GM19372 (cell line): ENCODE measurements at regions not wholly inside any gene's neighbourhood (a gene's known extent, or its start where the extent isn't known, plus 50 kb on each side); places are given as distances from the start of the nearest gene placed in this dataset.
"Not testable (repeated sequence)": the region's sequence is repeated elsewhere in the genome, so short reads cannot be mapped to it uniquely, and the experiment has no call there.

Experiments used
- ATAC-seq: cut with Tn5 transposase; IDR thresholded peaks from one replicate; pipeline ENCODE4 v1.9.1; 2021; ENCODE audit warnings: mild to moderate bottlenecking, low read depth, moderate library complexity; ENCODE audit not compliant: unreplicated experiment

DNA sequence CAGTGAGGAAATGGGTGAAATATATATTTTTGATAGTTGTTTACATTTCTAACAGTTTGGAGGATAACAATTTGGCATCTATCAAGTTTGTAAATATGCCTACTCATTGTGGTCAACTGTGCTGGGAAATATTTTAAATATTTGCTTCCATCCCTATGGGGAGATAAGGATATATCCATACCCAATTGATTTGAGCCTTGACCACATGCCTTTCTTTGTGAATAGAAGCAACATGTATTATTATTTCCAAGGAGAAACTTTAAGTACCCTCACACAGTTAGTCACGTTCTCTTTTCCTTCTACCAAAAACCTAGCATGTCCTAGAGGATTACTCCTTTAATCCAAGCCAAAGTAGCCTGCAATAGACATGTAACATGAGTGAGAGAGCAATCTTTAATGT is 245.4 kb upstream of the CBLB start:
- no peak for ATAC-seq

DNA sequence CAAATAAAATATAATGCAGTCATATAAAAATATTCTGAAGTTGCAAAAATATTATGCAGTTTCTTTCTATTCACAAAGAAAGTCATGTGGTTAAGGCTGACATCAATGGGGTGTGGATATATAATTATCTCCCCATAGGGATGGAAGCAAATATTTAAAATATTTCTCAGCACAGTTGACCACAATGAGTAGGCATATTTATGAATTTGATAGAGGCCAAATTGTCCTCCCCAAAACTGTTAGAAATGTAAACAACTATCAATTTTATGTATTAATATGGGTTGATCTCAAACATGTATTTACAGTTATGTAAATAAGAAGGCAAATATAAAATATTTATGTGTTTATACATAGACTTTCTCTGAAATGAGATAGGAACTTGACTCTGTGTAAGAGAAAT is 246.0 kb upstream of the CBLB start:
- no peak for ATAC-seq

DNA sequence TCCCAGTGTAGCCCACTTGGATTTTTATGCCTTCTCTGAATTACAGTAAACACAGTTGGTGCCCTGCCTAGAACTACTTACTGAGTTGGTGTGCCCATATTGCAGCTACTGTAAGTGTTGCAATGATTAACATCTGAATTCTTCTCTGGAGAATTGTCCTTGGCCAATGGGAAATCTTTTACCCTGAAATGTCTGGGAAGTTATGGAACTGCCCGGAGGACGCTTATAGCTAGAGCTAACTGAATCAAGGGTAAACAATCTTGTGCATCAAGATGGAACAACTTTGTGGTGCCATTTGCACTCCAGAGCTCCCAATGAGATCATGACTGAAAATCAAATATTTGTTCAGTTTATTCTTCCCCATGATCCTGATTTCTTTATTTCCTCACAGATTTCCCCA is 246.7 kb upstream of the CBLB start:
- ATAC-seq, result no peak

DNA sequence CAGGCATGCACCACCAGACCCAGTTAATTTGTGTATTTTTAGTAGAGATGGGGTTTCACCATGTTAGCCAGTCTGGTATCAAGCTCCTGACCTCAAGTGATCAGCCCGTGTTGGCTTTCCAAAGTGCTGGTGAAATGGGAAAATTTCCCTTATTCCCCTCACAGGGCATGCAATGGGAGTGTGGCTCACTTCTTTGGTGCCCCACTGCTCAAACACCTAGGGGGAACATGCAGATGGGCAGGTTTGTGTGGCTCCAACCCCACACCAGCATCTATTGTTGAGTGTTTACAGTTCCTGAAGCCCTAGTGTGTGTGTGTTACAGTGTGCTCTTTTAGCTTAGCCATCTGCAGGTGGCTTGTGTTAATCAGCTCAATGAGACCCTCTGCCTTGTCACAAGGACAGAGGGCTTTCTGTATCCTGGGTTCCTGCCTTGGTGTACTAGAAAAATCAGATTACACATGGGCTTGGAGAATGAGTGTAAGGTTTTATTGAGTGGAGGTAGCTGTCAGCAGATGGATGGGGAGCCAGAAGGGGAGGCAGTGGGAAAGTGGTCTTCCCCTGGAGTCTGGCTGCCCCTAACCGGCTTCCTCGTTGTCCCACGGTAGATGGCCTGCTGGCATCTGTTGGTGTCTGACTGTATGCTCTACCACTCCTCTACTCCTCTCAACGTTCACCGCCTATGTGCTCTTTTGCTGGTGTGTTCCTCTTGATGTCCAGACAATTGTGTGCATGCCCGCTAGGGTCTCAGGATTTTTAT is 248.1 kb upstream of the CBLB start:
- ATAC-seq, result no peak

DNA sequence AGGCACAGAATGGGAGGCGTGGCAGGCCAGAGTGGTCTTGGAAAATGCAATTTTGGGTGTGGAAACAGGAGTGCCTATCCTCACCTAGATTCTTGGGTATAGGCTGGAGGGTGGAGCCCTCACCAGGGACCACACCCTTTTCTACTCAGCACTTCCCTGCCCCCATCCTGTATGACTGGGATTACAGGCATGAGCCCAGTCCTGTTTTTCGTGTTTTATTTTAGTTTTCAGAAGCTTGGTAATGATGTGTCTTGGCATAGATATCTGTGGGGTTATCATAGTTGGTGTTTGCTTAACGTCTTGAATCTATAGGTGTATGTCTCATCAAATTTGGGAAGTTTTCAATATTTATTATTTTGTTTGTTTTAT is 248.7 kb upstream of the CBLB start:
- ATAC-seq, result no peak

DNA sequence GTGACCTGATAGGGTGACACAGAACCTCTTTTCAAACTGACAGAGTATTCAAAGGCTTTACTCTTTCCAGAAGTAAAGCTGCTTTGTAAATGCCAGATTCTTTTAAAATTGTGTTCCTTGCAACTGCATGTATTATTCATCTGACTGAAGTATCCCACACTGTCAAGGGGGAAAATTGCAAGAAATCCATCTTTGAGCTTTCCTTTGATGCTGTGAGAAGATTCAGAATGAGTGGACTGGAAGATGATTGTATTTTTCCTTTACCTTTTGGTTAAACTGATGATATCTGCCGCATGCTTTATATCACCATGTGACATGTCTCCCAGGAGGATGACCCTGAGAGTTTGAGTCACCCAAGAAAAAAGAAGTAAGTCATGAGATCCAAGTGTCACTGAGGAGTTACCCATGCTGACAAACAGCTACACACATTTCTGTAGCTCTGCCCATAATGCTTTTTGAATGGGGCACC is 250.8 kb upstream of the CBLB start:
- ATAC-seq, result no peak

DNA sequence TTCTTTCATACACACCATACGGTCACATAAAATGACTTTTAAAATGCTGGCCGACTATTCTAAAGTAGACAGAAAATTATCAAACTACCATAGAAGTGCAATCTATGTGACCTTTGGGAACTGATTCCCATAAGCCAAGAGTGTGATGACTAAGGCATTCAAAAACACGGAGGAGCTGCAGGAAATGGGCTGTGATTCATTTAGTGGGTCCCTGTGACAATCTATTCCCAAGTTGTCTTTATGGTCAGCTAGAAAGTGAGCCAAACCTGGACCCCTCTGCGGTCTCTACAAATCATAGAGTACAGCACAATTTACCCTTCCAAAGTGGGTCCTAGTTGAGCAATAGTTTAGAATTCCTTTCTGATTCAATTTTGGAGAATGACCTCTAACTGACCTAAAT is 251.5 kb upstream of the CBLB start:
- ATAC-seq, result no peak

DNA sequence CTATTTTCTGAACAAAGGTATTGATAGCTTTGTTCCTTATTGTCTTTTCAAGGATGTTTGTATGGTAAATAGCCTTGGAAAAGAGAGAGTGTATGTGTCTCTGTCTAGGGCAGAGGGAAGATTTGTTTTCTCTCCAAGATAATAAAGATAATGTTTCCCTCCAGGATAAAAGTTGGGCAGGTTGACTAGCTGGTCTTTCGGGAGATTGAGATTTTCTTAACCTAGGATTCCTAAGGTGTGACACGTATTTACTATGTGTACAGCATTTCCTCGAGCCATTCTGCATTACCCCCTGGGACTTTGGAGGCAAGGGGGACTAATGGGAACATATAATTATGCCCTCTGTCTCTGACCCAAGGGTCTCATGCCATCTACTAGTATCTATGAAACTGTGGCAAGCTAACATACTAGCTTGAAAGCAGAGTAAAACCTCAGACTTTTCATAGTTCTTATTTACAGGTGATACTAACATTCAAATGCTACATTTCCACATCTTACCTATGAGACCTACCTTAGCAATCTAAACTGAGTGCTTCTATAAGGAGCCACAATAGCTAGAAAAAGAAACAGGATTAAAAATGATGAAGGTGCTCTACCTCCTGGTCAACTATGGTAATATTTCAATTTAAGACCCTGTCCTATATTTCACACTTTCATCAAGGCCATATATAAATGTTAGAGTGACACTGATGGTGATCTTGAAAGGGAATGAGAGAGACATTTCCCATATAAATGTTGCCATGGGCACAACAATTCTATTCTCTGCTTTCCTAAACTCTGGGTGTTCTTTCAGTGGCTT is 252.9 kb upstream of the CBLB start:
- ATAC-seq, result no peak

DNA sequence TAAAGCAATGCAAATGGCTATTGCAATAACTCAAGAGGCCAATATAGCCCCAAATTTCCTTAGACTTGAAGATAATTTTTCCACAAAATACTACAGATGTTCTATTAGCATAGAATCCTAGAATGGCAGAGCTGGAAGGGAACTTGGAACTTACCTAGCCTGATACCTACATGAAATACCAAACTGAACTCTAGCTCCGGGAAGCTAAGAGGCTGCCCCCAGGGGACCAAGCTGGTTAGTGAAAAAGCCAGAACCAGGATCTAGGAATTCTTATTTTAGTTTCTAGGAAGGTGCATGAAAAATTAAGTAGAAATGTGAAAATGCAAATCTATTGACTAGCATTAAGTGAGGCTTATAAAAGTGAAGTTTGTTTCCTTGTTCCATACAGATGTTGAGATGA is 256.0 kb upstream of the CBLB start:
- no peak for ATAC-seq

DNA sequence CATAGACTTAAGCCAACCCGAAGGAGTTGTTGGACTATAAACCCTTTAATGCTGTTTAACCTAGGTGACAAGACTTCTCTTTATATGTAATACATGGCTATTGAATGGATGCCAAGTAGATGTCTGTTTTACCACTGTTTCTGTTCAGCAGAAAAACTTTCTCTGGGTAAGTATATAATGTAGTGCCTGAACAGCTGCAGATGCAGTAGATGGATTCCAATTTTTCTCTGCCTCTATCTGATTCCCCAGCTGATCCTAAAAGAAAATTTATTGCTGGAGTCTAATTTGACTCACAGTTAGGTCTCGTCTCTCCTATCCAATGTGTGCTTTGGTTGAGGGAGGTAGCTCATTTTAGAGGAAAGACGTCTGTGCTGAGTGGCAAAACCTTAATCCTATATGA is 256.5 kb upstream of the CBLB start:
- no peak for ATAC-seq

DNA sequence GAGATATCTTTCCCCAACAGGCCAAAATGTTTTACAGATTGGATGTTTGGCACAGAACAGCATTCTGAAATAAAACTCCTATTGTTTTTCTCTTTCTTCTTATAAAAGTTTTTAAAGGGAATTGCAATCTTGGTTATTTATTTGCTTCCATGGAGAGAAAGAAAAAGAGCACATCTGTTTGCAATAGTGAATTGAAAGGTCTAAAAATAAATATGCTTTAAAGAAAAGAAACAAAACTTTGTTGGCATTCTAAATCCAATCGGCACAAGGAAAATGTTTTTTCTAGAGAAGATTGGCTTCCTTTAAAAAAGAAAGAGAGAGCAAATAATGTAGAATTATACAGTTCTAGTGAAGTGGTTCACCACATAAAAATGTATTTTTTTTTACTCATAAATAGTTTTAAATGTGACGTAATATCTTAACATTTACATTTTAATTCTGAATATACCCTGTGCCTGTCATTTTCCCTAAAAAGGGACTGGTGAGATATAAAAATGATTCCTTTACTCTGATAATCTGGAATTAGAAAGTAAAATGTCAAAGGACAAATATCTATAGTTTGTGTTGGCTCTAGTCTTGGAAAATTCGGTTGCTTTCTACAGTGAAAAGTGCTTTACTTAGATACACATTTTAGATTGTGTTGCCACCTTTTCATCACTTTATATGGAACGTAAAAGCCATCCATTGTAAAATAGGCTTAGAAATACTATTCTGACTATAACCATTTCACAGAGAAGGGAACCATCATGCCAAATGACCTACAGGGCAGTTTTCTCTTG is 257.4 kb upstream of the CBLB start:
- ATAC-seq, result no peak

DNA sequence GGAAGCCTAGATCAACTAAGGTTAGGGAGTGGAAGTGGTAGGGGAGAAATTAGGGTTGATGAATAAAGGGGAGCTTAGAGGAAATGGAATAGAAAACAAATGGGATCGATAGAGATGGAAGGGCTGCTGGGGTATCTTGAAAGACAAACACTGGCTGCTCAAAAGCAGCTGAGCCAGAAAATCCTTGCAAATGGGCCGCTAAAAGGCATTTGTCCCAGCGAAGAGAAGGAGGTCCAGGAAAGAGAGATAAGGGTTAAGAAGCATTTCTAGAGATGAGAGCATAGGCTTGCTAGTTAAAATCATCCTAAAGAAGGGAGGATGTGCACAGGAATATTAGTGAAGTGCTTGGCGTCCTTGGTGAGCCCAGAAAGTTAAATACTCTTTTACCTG is 258.0 kb upstream of the CBLB start:
- no peak for ATAC-seq

DNA sequence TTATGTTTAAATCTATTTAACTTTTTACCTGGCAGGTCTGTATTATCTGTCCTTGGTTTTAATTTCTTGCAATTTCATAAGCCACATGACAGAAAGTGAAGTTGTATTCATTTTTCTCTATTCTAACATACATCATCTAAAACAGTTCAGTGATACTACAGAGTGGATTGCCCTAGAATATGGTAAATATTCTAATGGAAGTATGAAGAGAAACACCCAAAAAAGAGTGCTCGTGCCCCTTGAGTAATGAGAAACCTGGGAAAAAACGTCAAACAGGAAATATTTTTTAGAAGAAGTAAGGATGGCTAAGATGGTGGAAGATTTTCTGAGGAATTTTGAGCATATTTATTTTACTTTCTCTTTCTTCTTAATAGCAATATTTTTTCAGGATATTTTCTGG is 261.1 kb upstream of the CBLB start:
- ATAC-seq, result no peak

DNA sequence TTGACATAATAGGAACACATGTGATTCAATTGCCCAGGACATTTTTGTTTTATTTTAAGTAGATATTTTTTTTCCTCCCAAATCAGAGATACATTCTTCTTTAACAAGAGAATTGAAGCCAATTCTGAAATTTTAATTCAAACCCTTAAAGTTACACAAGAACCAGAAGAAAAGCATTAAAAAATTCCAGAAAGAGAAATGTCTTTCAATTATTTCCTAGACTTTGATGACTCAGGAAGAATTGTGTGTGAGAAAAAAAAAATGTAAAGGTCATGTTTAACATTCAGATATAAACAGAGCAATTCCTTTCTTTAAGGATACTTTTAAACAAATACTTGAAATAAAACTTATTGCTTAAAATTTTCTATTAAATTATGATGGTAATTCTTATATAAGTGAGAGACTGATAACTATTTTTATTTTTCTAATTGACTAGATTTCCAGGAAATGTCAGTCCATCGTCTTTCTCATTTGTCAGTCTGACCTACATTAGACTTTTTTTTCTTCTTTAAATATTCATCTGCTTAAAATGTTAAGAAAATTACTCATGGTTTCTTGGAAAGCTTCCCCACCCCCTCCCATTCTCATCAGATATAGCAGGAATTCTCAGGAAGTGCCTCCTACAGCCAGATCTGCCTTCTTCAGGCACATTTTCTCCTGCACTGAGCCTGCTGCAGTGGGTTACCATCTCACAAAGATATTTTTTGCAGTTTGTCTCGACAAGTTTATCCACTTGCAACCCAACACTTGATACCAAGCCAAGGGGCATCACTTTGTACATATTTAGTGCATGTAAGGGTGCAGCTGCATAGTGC is 261.8 kb upstream of the CBLB start:
- ATAC-seq, result no peak

DNA sequence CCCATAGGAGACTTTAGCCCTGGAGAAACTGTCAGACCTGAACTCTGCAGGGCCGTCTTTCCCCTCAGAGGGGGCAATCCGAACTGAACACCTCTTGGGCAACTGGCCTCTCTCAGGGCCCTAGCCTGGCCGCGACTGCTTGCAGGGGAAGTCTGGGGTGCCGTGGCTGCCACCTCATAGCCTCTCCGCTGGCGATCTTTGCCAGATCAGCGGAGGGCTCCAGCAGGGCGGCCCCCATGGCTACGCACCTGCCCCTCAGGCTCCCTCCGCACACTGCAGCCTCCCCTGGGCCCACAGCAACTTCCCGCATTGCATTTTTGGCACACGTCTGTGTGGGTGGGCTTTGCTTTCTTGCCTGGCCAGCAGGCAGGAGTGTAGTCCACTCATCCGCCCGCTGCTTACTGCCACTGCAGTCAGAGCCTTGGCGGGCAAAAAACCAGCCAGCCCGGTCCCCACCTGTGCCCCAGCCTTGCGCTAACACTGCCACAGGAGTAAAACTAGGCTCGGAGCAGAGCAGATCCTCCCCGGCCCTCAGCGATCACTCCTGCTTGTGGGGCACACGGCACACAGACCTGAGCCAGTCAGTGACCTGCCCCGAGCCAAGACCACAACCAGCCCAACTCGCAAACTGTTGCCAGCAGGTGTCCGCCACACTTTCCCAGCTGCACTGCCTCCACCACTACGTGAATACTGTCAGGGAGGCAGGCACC is 266.8 kb upstream of the CBLB start:
- ATAC-seq, result no peak

DNA sequence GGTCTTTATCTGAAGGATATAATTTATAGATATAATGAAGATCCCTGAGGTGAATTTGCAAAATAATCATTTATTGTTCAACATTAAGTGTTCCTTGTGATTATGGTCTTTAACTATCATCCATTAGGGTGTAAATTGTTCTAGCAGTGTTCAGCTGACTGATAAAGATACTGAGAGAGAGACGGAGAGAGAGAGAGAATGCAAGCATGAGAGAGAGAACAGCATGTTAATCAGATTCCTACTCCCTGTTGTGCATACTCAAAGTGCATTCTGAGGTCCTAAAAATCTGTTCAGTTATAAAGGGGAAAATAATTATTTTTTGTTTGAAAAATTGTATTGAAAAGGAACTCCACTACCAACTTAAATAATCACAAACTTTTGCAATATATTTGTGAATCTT is 271.0 kb upstream of the CBLB start:
- no peak for ATAC-seq

DNA sequence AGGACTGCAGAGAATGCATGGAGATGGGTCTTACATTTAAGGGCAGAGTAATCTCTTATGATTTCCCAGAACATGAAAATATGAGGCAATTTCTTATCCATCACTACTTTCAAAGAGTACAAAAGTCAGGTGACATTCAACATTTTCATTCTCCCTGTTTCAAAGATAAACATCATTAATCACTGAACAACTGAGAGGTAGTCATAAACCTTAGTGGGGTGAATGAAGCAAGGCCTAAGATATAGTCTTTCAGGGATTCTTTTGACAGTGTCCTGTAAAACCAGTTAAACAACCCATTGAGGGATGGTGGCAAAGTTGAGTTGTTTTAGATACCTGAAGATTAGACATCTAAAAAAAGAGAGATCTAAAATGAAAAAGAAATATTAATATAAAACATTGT is 271.6 kb upstream of the CBLB start:
- no peak for ATAC-seq

DNA sequence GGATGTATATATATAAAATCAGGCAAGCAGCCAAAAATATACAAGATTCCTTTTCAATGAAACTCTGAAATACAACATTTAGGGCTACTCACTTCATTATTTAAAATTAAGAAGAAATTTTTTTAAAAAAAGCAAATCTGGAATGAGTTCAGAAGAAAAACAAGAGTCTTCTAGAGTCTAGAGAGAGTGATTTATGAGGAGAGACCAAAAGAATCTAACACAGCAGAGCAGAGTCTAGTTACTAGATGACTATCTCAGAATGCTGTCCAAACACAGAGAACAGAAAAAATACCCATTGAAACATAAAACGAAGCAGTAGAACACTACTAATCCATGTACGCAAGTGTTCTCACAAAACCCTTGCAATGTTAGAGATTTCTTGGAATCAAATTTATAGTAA is 275.2 kb upstream of the CBLB start:
- ATAC-seq, result no peak

DNA sequence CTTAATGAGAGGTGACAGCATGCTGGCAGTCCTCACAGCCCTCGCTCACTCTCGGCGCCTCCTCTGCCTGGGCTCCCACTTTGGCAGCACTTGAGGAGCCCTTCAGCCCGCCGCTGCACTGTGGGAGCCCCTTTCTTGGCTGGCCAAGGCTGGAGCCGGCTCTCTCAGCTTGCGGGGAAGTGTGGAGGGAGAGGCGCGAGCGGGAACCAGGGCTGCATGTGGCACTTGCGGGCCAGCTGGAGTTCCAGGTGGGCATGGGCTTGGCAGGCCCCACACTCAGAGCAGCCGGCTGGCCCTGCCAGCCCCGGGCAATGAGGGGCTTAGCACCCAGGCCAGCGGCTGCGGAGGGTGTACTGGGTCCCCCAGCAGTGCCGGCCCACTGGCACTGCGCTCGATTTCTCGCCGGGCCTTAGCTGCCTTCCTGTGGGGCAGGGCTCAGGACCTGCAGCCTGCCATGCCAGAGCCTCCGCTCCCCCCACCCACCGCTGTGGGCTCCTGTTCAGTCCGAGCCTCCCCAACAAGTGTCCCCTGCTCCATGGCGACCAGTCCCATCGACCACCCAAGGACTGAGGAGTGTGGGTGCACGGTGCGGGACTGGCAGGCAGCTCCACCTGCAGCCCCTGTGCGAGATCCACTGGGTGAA is 279.7 kb upstream of the CBLB start:
- not testable (repeated sequence) for ATAC-seq
